ENCODE measurements at regions not wholly inside any gene's neighbourhood (a gene's known extent, or its start where the extent isn't known, plus 50 kb on each side); places are given as distances from the start of the nearest gene placed in this dataset.
"Not testable (repeated sequence)": the region's sequence is repeated elsewhere in the genome, so short reads cannot be mapped to it uniquely, and the experiment has no call there.

DNA sequence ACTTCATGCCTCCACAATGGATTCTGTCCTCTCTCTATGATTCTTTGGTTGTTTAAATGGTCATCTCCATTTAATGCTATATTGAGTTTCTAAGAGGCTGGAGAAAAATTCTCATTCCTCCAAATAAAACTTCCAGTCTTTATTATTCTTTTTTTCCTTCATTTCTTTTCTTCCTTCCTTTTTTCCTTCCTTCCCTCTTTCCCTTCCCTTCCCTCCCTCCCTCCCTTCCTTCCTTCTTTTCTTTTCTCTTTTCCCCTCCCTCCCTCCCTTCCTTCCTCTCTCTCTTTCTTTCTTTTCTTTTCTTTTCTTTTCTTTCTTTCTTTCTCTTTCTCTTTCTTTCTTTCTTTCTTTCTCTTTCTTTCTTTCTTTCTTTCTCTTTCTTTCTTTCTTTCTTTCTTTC is 386.1 kb upstream of the PROX1 start:
- TF ChIP-seq, protein P1, sequence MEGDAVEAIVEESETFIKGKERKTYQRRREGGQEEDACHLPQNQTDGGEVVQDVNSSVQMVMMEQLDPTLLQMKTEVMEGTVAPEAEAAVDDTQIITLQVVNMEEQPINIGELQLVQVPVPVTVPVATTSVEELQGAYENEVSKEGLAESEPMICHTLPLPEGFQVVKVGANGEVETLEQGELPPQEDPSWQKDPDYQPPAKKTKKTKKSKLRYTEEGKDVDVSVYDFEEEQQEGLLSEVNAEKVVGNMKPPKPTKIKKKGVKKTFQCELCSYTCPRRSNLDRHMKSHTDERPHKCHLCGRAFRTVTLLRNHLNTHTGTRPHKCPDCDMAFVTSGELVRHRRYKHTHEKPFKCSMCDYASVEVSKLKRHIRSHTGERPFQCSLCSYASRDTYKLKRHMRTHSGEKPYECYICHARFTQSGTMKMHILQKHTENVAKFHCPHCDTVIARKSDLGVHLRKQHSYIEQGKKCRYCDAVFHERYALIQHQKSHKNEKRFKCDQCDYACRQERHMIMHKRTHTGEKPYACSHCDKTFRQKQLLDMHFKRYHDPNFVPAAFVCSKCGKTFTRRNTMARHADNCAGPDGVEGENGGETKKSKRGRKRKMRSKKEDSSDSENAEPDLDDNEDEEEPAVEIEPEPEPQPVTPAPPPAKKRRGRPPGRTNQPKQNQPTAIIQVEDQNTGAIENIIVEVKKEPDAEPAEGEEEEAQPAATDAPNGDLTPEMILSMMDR (IDR thresholded peaks at IDR 0.05; ENCODE audit: low read depth, low read length), result not testable (repeated sequence)
- not testable (repeated sequence) for TF ChIP-seq EZH2phosphoT487 (IDR thresholded peaks at IDR 0.05; ENCODE audit: low read depth)
